Endodermal cell (in vitro differentiated cells): ENCODE measurements at regions not wholly inside any gene's neighbourhood (a gene's known extent, or its start where the extent isn't known, plus 50 kb on each side); places are given as distances from the start of the nearest gene placed in this dataset.

ENCODE experiments used
- DNase-seq: peaks from one replicate; pipeline ENCODE4 v3.0.0-alpha.2; 2017
- H3K27ac ChIP-seq: 2 replicates; pipeline ENCODE4 v1.5.1; 2013; ENCODE audit warnings: mild to moderate bottlenecking, low read depth, low read length, moderate library complexity
- H3K27me3 ChIP-seq: 2 replicates; pipeline ENCODE4 v1.6.1; 2013; ENCODE audit warnings: mild to moderate bottlenecking, low read length, moderate library complexity; ENCODE audit not compliant: insufficient read depth, control insufficient read depth, poor library complexity, severe bottlenecking
- H3K36me3 ChIP-seq: 2 replicates; pipeline ENCODE4 v1.7.0; 2013; ENCODE audit warnings: mild to moderate bottlenecking, low read length, moderate library complexity; ENCODE audit not compliant: control insufficient read depth, insufficient read depth
- H3K4me1 ChIP-seq: one replicate; pipeline ENCODE4 v1.7.0; 2013; ENCODE audit warnings: low read length; ENCODE audit not compliant: control insufficient read depth, insufficient read depth
- H3K4me3 ChIP-seq: 2 replicates; pipeline ENCODE4 v1.5.1; 2013; ENCODE audit warnings: mild to moderate bottlenecking, low read length, moderate library complexity
- H3K9ac ChIP-seq: 2 replicates; pipeline ENCODE4 v1.6.1; 2013; ENCODE audit warnings: mild to moderate bottlenecking, low read length, moderate library complexity; ENCODE audit not compliant: poor library complexity, severe bottlenecking; ENCODE audit errors: extremely low read depth
- H3K9me3 ChIP-seq: 2 replicates; pipeline ENCODE4 v1.6.1; 2013; ENCODE audit warnings: mild to moderate bottlenecking, low read length, moderate library complexity; ENCODE audit not compliant: control insufficient read depth
- H3K27ac Mint-ChIP-seq: 2 replicates; pipeline ENCODE4 v1.8.0; 2020; ENCODE audit warnings: mixed read lengths
- H3K27me3 Mint-ChIP-seq: 2 replicates; pipeline ENCODE4 v1.8.0; 2021; ENCODE audit warnings: mild to moderate bottlenecking, mixed read lengths; ENCODE audit not compliant: insufficient read depth
- H3K36me3 Mint-ChIP-seq: 2 replicates; pipeline ENCODE4 v1.8.0; 2020; ENCODE audit warnings: low read depth, mixed read lengths
- H3K4me1 Mint-ChIP-seq: 2 replicates; pipeline ENCODE4 v1.8.0; 2020; ENCODE audit warnings: mixed read lengths
- H3K4me3 Mint-ChIP-seq: 2 replicates; pipeline ENCODE4 v1.8.0; 2020; ENCODE audit warnings: mild to moderate bottlenecking, moderate library complexity, mixed read lengths
- H3K9me3 Mint-ChIP-seq: 2 replicates; pipeline ENCODE4 v1.8.0; 2020; ENCODE audit warnings: mild to moderate bottlenecking, mixed read lengths
- CTCF ChIP-seq: fragments of 200-600 bp; sonication (generic); conservative IDR thresholded peaks from 2 replicates; pipeline ENCODE4 v1.5.0; 2021; ENCODE audit warnings: antibody characterized with exemption, mild to moderate bottlenecking
- WGBS, 2 experiments: methylation state at CpG; one replicate each; pipeline versions ENCODE4 v1.1.5 to v1.1.7; 2013; ENCODE audit warnings: missing lambda C conversion rate in 2 of 2, mixed read lengths in 1 of 2; ENCODE audit not compliant: insufficient coverage in 1 of 2, insufficient read length in 1 of 2; 5-methylcytosine and 5-hydroxymethylcytosine counted together

DNA sequence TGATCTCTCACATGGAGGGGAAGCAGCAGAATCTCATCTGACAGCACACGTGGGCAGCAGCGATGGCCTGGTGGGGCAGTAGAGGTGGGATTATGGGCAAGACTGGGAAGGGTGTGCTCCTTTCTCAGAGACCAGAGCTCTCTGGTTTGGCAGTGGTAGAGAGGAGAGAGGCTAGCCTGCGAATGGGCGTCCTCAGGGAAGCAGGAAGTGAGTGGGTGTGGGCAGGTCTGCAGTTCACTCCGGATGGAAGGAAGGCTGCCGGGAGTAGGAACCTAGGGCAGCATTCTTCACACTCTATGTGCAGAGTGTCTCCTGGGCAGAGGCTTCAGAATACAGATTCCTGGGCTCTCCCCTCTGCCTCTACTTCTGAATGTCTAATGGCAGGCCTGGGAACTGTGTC is 162.8 kb upstream of the BMPER start:
- H3K27me3 ChIP-seq = no peaks in the 10 kb centered on the region
- Mint-ChIP-seq H3K27ac (no peak overlapping the region), H3K9me3 (peaks cover 4% of the 10 kb centered on the region)

GRCh38 chr7:33742999-33743587 is 162.2 kb upstream of the BMPER start:
- no peak for DNase-seq
- no peaks in the 10 kb centered on the region for H3K4me1 ChIP-seq
- no peaks in the 10 kb centered on the region for H3K27me3 ChIP-seq
- no peak overlapping the region for H3K27ac ChIP-seq
- no peak overlapping the region for H3K27ac Mint-ChIP-seq
- H3K4me3 Mint-ChIP-seq = no peak overlapping the region
- no peaks in the 10 kb centered on the region for H3K9me3 ChIP-seq
- H3K36me3 ChIP-seq = no peaks in the 10 kb centered on the region
- H3K4me3 ChIP-seq = no peak overlapping the region
- WGBS, 2 experiments = 94 to 100% methylated on average over 2 to 4 of the region's 4 CpGs
- H3K27me3 Mint-ChIP-seq = no peaks in the 10 kb centered on the region
- peaks cover 1% of the 10 kb centered on the region for H3K9me3 Mint-ChIP-seq
- H3K36me3 Mint-ChIP-seq = no peaks in the 10 kb centered on the region
- peaks cover 4% of the 10 kb centered on the region for H3K4me1 Mint-ChIP-seq
- H3K9ac ChIP-seq = no peak overlapping the region
- no peak for TF ChIP-seq CTCF

More for the DNA sequence above, 162.8 kb upstream of the BMPER start:
- H3K4me1 Mint-ChIP-seq = peaks cover 4% of the 10 kb centered on the region
- H3K9me3 ChIP-seq = no peaks in the 10 kb centered on the region
- DNase-seq = no peak
- TF ChIP-seq CTCF = no peak
- H3K36me3 ChIP-seq = no peaks in the 10 kb centered on the region
- no peak overlapping the region for H3K27ac ChIP-seq
- H3K4me3 ChIP-seq = no peak overlapping the region
- 92 to 93% methylated on average over 4 to 6 of the region's 6 CpGs for WGBS, 2 experiments
- H3K9ac ChIP-seq = no peak overlapping the region
- no peaks in the 10 kb centered on the region for H3K4me1 ChIP-seq
- H3K36me3 Mint-ChIP-seq = no peaks in the 10 kb centered on the region
- H3K4me3 Mint-ChIP-seq = no peak overlapping the region
- H3K27me3 Mint-ChIP-seq = no peaks in the 10 kb centered on the region

DNA sequence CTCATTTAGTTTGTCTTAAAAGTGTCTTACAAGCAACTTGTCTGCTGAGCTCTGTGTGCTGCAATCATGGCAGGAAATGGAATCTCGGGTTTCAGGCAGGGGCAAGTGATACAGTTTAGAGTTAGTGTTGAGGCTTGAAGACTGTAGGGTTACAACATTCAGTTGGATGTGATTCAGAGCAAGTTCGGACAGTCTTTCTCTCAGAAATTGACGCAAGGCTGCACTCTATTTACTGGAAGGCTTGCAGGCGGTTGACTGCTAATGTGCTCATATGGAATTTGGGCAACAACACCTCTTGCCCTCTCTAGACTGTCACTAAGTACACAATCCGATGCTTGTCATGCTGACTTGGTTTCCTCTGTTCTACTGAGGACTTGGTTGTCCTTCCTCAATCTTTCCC is 161.7 kb upstream of the BMPER start:
- Histone ChIP-seq H3K9me3 (no peaks in the 10 kb centered on the region), H3K9ac (no peak overlapping the region), H3K4me1 (no peaks in the 10 kb centered on the region), H3K27ac (no peak overlapping the region), H3K27me3 (no peaks in the 10 kb centered on the region), H3K36me3 (no peaks in the 10 kb centered on the region), H3K4me3 (no peak overlapping the region)
- H3K27ac Mint-ChIP-seq = no peak overlapping the region
- no peak overlapping the region for H3K4me3 Mint-ChIP-seq
- WGBS, 2 experiments = 90 to 91% methylated on average over 4 to 5 of the region's 5 CpGs
- no peak for TF ChIP-seq CTCF
- H3K4me1 Mint-ChIP-seq = peaks cover 6% of the 10 kb centered on the region
- H3K36me3 Mint-ChIP-seq = no peaks in the 10 kb centered on the region
- no peaks in the 10 kb centered on the region for H3K27me3 Mint-ChIP-seq
- DNase-seq = no peak
- H3K9me3 Mint-ChIP-seq = no peaks in the 10 kb centered on the region
